Astrocyte of the spinal cord (primary cell): ENCODE measurements at regions not wholly inside any gene's neighbourhood (a gene's known extent, or its start where the extent isn't known, plus 50 kb on each side); places are given as distances from the start of the nearest gene placed in this dataset.

Experiments used
- DNase-seq: peaks from one replicate; pipeline ENCODE4 v3.0.0; 2011; ENCODE audit warnings: low read depth, low spot score
- H3K4me3 ChIP-seq: 2 replicates; pipeline ENCODE4 v1.5.1; 2011; ENCODE audit warnings: low read depth, mild to moderate bottlenecking, low read length, moderate library complexity
- in situ Hi-C: cut with HindIII; loops from 2 replicates; pipeline ENCODE4 v1.10.0; 2017; ENCODE audit warnings: low sequenced_read_pairs
- TF ChIP-seq, protein P1 (sequence below): IDR thresholded peaks from 2 replicates; pipeline ENCODE4 v1.5.1; 2012; ENCODE audit warnings: low read depth, mild to moderate bottlenecking, low read length, inconsistent platforms

- in situ Hi-C loops = no loop called here
- no peak for DNase-seq
- H3K4me3 ChIP-seq = no peak overlapping the region
- TF ChIP-seq, protein P1, sequence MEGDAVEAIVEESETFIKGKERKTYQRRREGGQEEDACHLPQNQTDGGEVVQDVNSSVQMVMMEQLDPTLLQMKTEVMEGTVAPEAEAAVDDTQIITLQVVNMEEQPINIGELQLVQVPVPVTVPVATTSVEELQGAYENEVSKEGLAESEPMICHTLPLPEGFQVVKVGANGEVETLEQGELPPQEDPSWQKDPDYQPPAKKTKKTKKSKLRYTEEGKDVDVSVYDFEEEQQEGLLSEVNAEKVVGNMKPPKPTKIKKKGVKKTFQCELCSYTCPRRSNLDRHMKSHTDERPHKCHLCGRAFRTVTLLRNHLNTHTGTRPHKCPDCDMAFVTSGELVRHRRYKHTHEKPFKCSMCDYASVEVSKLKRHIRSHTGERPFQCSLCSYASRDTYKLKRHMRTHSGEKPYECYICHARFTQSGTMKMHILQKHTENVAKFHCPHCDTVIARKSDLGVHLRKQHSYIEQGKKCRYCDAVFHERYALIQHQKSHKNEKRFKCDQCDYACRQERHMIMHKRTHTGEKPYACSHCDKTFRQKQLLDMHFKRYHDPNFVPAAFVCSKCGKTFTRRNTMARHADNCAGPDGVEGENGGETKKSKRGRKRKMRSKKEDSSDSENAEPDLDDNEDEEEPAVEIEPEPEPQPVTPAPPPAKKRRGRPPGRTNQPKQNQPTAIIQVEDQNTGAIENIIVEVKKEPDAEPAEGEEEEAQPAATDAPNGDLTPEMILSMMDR = no peak
Measured at GRCh38 chr2:193778293-193778692, 1583.6 kb upstream of the TMEFF2 start.

DNA sequence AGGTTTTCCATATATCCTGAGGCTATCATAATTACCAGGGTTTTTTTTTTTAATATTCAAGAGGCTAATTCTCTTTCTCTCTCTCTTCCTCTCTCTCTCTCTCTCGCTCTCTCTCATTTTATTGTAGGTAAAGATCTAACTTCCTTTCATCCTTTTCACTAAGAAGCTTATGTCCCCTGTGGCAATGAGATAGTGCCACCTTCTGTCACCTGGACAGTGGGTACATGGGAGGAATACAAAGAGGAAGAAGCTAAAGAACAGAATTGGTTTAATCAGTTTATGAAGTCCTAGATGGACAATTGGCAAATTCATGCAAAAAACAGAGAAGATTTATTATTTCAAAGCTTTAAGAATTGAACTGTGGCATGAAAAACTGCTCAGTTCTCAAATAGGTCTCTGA, 1582.3 kb upstream of the TMEFF2 start:
- TF ChIP-seq, protein P1 = no peak
- DNase-seq = no peak

DNA sequence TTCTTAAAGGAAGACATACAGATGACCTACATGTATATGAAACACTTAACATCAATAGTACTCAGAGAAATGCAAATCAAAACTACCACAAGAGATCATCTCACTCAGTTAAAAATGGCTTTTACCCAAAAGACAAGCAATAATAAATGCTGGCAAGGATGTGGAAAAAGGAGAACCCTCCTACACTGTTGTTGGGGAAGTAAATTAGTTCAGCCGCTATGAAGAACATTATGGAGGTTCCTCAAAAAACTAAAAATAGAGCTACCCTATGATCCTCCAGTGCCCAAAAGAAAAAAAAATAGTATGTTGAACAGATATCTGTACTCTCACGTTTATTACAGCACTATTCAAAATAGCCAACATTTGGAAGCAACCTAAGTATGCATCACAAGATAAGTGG, 1579.4 kb upstream of the TMEFF2 start:
- DNase-seq = no peak
- in situ Hi-C loops = no loop called here
- TF ChIP-seq, protein P1 = no peak
- no peak overlapping the region for H3K4me3 ChIP-seq

More for the DNA sequence above, 1582.3 kb upstream of the TMEFF2 start:
- H3K4me3 ChIP-seq = no peak overlapping the region
- in situ Hi-C loops = no loop called here

DNA sequence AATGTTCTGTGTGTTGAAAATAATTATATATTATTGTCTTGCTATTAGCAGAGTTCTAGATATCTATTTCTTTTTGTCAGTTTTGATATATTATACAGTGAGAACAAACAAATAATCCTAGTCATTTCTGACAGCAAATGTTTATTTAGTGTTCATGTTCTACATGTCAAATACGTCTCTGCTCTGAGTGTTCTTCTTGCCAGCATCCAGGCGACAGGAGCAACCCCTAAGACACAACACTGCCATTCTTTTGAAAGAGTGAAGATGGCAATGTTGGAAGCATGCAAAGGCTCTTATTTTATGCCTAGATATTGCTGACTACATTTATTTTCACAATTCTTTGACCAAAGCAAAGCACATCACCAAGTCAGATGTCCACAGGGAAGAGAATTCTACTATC, 1556.6 kb upstream of the TMEFF2 start:
- DNase-seq = no peak
- no peak overlapping the region for H3K4me3 ChIP-seq
- in situ Hi-C loops = no loop called here
- TF ChIP-seq, protein P1 = no peak

GRCh38 chr2:193749485-193749884, 1554.8 kb upstream of the TMEFF2 start:
- no peak overlapping the region for H3K4me3 ChIP-seq
- TF ChIP-seq, protein P1 = no peak
- in situ Hi-C loops = no loop called here
- DNase-seq = no peak

GRCh38 chr2:193743089-193743488, 1548.4 kb upstream of the TMEFF2 start:
- DNase-seq = no peak
- no peak overlapping the region for H3K4me3 ChIP-seq
- in situ Hi-C loops = no loop called here
- TF ChIP-seq, protein P1 = no peak

- H3K4me3 ChIP-seq = no peak overlapping the region
- in situ Hi-C loops = no loop called here
- no peak for DNase-seq
- TF ChIP-seq, protein P1 = no peak
Measured at GRCh38 chr2:193738892-193739291, 1544.2 kb upstream of the TMEFF2 start.
